Liver (tissue), 7 donors: ENCODE measurements at regions not wholly inside any gene's neighbourhood (a gene's known extent, or its start where the extent isn't known, plus 50 kb on each side); places are given as distances from the start of the nearest gene placed in this dataset.
"Not testable (repeated sequence)": the region's sequence is repeated elsewhere in the genome, so short reads cannot be mapped to it uniquely, and the experiment has no call there.

Experiments
- DNase-seq: peaks from one replicate; pipeline ENCODE4 v3.0.0-alpha.2; 2017; ENCODE audit warnings: low spot score
- H3K27ac ChIP-seq, 2 donors: one replicate each; pipeline ENCODE4 v1.7.0; 2013; ENCODE audit warnings: inconsistent platforms in 2 of 2, low read length in 2 of 2, control low read depth in 1 of 2, low read depth in 1 of 2, mild to moderate bottlenecking in 1 of 2
- H3K27me3 ChIP-seq, 4 donors: one replicate each; pipeline versions ENCODE4 v1.6.1 to v1.7.0; 2013; ENCODE audit warnings: low read length in 3 of 4, inconsistent platforms in 1 of 4, mild to moderate bottlenecking in 1 of 4, moderate library complexity in 1 of 4; ENCODE audit not compliant: control insufficient read depth in 4 of 4, insufficient read depth in 4 of 4
- H3K36me3 ChIP-seq, 4 donors: one replicate each; pipeline versions ENCODE4 v1.6.1 to v1.7.0; 2013; ENCODE audit warnings: low read length in 3 of 4, mild to moderate bottlenecking in 3 of 4, low read depth in 1 of 4, moderate library complexity in 1 of 4; ENCODE audit not compliant: control insufficient read depth in 4 of 4, insufficient read depth in 3 of 4
- H3K4me1 ChIP-seq, 4 donors: one replicate each; pipeline versions ENCODE4 v1.6.1 to v1.7.0; 2013; ENCODE audit warnings: low read length in 3 of 4, mild to moderate bottlenecking in 3 of 4, moderate library complexity in 1 of 4; ENCODE audit not compliant: control insufficient read depth in 4 of 4, insufficient read depth in 4 of 4
- H3K4me3 ChIP-seq, 3 donors: one replicate each; pipeline versions ENCODE4 v1.6.1 to v1.7.0; 2013; ENCODE audit warnings: low read length in 3 of 3, control low read depth in 1 of 3, low read depth in 1 of 3, mild to moderate bottlenecking in 1 of 3
- H3K9ac ChIP-seq, 2 donors: one replicate each; pipeline ENCODE4 v1.7.0; 2013; ENCODE audit warnings: low read length in 2 of 2, mild to moderate bottlenecking in 2 of 2, moderate library complexity in 2 of 2, control low read depth in 1 of 2, low read depth in 1 of 2
- H3K9me3 ChIP-seq, 4 donors: one replicate each; pipeline versions ENCODE4 v1.6.1 to v1.7.0; 2013; ENCODE audit warnings: low read length in 3 of 4; ENCODE audit not compliant: control insufficient read depth in 4 of 4
- FOXA1 ChIP-seq: IDR thresholded peaks from 2 replicates; pipeline ENCODE4 v1.6.1; 2016; ENCODE audit warnings: antibody characterized with exemption
- FOXA2 ChIP-seq: IDR thresholded peaks from 2 replicates; pipeline ENCODE4 v1.6.1; 2016; ENCODE audit warnings: antibody characterized with exemption
- GABPA ChIP-seq, 2 donors: IDR thresholded peaks in 1 of 2; conservative IDR thresholded peaks in 1 of 2; 2 replicates each; pipeline ENCODE4 v1.6.1; 2016; ENCODE audit warnings: antibody characterized with exemption in 2 of 2, mild to moderate bottlenecking in 1 of 2, moderate library complexity in 1 of 2
- RXRA ChIP-seq, 2 donors: IDR thresholded peaks; 2 replicates each; pipeline ENCODE4 v1.6.1; 2017 to 2018; ENCODE audit warnings: antibody characterized with exemption in 2 of 2, mild to moderate bottlenecking in 1 of 2
- SP1 ChIP-seq: IDR thresholded peaks from 2 replicates; pipeline ENCODE4 v1.6.1; 2018; ENCODE audit warnings: antibody characterized with exemption, mild to moderate bottlenecking
- YY1 ChIP-seq: IDR thresholded peaks from 2 replicates; pipeline ENCODE4 v1.6.1; 2016; ENCODE audit warnings: antibody characterized with exemption, mild to moderate bottlenecking
- WGBS: extraction: QIAGEN DNeasy Blood & Tissue Kit; methylation state at CpG from one replicate; pipeline ENCODE4 v1.1.7; 2013; 5-methylcytosine and 5-hydroxymethylcytosine counted together
- TF ChIP-seq, protein P1 (sequence below): IDR thresholded peaks from 2 replicates; pipeline ENCODE4 v1.6.1; 2016; ENCODE audit warnings: antibody characterized with exemption, mild to moderate bottlenecking
- TF ChIP-seq, protein P2 (sequence below): IDR thresholded peaks from 2 replicates; pipeline ENCODE4 v1.6.1; 2016; ENCODE audit warnings: antibody characterized with exemption
- TF ChIP-seq, protein P3 (sequence below): IDR thresholded peaks from 2 replicates; pipeline ENCODE4 v1.6.1; 2016; ENCODE audit warnings: antibody characterized with exemption
- TF ChIP-seq, protein P4 (sequence below): IDR thresholded peaks from 2 replicates; pipeline ENCODE4 v1.6.1; 2016; ENCODE audit warnings: antibody characterized with exemption
- donor health status: healthy.
- donor health status: healthy.
- donor health status: healthy.
- donor health status: healthy.

DNA sequence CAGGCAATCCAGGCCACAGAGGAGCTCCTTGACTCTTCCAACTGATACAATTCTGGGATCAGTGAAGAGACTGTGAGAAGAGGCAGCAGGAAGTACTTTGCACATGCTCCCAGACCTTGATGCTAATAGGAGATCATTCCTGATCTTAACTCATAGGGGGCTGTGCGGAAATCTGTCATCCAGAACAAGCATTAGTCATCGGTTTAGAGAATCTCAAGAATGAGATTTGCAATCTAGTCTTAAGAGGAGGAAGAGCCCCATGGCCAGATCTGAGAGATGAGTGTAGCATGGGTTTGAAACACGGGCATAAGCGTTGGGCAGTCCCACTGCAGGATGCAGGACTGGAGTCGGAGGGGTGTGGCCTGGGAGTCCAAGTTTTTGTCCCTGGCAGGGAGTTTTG is 1081.1 kb downstream of the NAALADL2 start:
- Histone ChIP-seq H3K4me3 (no peak overlapping the region), H3K27ac (no peak overlapping the region), H3K36me3 (no peaks in the 10 kb centered on the region), H3K9me3 (peaks cover 0 to 3% (median 0%) of the 10 kb centered on the region in 4 donors), H3K27me3 (no peaks in the 10 kb centered on the region), H3K9ac (no peak overlapping the region), H3K4me1 (peaks cover 0 to 4% (median 2%) of the 10 kb centered on the region in 4 donors)
- TF ChIP-seq, protein P1, sequence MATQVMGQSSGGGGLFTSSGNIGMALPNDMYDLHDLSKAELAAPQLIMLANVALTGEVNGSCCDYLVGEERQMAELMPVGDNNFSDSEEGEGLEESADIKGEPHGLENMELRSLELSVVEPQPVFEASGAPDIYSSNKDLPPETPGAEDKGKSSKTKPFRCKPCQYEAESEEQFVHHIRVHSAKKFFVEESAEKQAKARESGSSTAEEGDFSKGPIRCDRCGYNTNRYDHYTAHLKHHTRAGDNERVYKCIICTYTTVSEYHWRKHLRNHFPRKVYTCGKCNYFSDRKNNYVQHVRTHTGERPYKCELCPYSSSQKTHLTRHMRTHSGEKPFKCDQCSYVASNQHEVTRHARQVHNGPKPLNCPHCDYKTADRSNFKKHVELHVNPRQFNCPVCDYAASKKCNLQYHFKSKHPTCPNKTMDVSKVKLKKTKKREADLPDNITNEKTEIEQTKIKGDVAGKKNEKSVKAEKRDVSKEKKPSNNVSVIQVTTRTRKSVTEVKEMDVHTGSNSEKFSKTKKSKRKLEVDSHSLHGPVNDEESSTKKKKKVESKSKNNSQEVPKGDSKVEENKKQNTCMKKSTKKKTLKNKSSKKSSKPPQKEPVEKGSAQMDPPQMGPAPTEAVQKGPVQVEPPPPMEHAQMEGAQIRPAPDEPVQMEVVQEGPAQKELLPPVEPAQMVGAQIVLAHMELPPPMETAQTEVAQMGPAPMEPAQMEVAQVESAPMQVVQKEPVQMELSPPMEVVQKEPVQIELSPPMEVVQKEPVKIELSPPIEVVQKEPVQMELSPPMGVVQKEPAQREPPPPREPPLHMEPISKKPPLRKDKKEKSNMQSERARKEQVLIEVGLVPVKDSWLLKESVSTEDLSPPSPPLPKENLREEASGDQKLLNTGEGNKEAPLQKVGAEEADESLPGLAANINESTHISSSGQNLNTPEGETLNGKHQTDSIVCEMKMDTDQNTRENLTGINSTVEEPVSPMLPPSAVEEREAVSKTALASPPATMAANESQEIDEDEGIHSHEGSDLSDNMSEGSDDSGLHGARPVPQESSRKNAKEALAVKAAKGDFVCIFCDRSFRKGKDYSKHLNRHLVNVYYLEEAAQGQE: no peak
- TF ChIP-seq, protein P2, sequence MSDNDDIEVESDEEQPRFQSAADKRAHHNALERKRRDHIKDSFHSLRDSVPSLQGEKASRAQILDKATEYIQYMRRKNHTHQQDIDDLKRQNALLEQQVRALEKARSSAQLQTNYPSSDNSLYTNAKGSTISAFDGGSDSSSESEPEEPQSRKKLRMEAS: no peak
- TF ChIP-seq, protein P3, sequence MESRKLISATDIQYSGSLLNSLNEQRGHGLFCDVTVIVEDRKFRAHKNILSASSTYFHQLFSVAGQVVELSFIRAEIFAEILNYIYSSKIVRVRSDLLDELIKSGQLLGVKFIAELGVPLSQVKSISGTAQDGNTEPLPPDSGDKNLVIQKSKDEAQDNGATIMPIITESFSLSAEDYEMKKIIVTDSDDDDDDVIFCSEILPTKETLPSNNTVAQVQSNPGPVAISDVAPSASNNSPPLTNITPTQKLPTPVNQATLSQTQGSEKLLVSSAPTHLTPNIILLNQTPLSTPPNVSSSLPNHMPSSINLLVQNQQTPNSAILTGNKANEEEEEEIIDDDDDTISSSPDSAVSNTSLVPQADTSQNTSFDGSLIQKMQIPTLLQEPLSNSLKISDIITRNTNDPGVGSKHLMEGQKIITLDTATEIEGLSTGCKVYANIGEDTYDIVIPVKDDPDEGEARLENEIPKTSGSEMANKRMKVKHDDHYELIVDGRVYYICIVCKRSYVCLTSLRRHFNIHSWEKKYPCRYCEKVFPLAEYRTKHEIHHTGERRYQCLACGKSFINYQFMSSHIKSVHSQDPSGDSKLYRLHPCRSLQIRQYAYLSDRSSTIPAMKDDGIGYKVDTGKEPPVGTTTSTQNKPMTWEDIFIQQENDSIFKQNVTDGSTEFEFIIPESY: no peak
- WGBS: 94% methylated on average over 5 of the region's 5 CpGs
- DNase-seq: no peak

DNA sequence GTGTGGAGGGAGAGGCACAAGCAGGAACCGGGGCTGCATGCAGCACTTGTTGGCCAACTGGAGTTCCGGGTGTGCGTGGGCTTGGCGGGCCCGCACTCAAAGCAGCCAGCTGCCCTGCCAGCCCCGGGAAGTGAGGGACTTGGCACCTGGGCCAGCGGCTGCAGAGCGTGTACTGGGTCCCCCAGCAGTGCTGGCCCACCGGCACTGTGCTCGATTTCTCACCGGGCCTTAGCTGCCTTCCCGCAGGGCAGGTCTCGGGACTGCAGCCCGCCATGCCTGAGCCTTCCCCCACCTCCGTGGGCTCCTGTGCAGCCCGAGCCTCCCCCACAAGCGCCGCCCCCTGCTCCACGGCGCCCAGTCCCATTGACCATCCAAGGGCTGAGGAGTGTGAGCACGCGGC is 1078.2 kb downstream of the NAALADL2 start:
- not testable (repeated sequence) for DNase-seq, H3K4me3 ChIP-seq, H3K9ac ChIP-seq, H3K36me3 ChIP-seq, H3K4me1 ChIP-seq, H3K27me3 ChIP-seq, H3K27ac ChIP-seq, H3K9me3 ChIP-seq
- 95% methylated on average over 22 of the region's 22 CpGs for WGBS

DNA sequence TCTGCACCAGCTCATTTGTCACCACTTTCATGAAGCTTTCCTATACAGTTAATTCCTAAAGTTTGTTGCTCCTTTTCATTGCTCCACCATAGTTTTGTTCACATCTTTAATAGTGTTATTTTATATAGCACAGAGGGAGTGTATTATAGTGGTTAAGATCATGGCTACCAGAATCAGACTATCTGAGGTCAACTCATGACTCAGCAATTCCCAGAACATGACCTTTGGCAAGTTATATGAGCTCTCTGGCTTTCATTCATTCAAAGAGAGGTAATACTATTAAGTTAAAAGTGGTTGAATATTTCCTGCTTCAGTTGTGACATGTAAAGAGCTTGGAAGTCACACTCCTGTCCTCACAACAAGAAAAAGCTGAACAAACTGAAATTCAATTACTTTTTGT is 1073.5 kb downstream of the NAALADL2 start:
- Histone ChIP-seq H3K9ac (no peak overlapping the region), H3K27me3 (no peaks in the 10 kb centered on the region), H3K4me1 (peaks cover 0 to 4% (median under 1%) of the 10 kb centered on the region in 4 donors), H3K4me3 (no peak overlapping the region), H3K36me3 (no peaks in the 10 kb centered on the region), H3K27ac (no peak overlapping the region), H3K9me3 (no peaks in the 10 kb centered on the region)
- DNase-seq: no peak
- TF ChIP-seq, protein P3: no peak
- TF ChIP-seq, protein P4, sequence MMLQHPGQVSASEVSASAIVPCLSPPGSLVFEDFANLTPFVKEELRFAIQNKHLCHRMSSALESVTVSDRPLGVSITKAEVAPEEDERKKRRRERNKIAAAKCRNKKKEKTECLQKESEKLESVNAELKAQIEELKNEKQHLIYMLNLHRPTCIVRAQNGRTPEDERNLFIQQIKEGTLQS: no peak
- TF ChIP-seq YY1 (peak; percentile 54), RXRA (IDR thresholded peaks at IDR 0.05) (peak in 1 of 2 donors; percentile 43), FOXA2 (no peak), SP1 (no peak), GABPA (IDR thresholded peaks at IDR 0.05 in 1 of 2, conservative IDR thresholded peaks at IDR 0.05 in 1 of 2) (no peak), FOXA1 (no peak)
- TF ChIP-seq, protein P2: no peak
